Liver (tissue), 8 donors: ENCODE measurements at regions not wholly inside any gene's neighbourhood (a gene's known extent, or its start where the extent isn't known, plus 50 kb on each side); places are given as distances from the start of the nearest gene placed in this dataset.

Experiments used
- DNase-seq: peaks from one replicate; pipeline ENCODE4 v3.0.0-alpha.2; 2017; ENCODE audit warnings: low spot score
- H3K27ac ChIP-seq, 2 donors: one replicate each; pipeline ENCODE4 v1.7.0; 2013; ENCODE audit warnings: inconsistent platforms in 2 of 2, low read length in 2 of 2, control low read depth in 1 of 2, low read depth in 1 of 2, mild to moderate bottlenecking in 1 of 2
- H3K27me3 ChIP-seq, 4 donors: one replicate each; pipeline versions ENCODE4 v1.6.1 to v1.7.0; 2013; ENCODE audit warnings: low read length in 3 of 4, inconsistent platforms in 1 of 4, mild to moderate bottlenecking in 1 of 4, moderate library complexity in 1 of 4; ENCODE audit not compliant: control insufficient read depth in 4 of 4, insufficient read depth in 4 of 4
- H3K36me3 ChIP-seq, 4 donors: one replicate each; pipeline versions ENCODE4 v1.6.1 to v1.7.0; 2013; ENCODE audit warnings: low read length in 3 of 4, mild to moderate bottlenecking in 3 of 4, low read depth in 1 of 4, moderate library complexity in 1 of 4; ENCODE audit not compliant: control insufficient read depth in 4 of 4, insufficient read depth in 3 of 4
- H3K4me1 ChIP-seq, 4 donors: one replicate each; pipeline versions ENCODE4 v1.6.1 to v1.7.0; 2013; ENCODE audit warnings: low read length in 3 of 4, mild to moderate bottlenecking in 3 of 4, moderate library complexity in 1 of 4; ENCODE audit not compliant: control insufficient read depth in 4 of 4, insufficient read depth in 4 of 4
- H3K4me3 ChIP-seq, 3 donors: one replicate each; pipeline versions ENCODE4 v1.6.1 to v1.7.0; 2013; ENCODE audit warnings: low read length in 3 of 3, control low read depth in 1 of 3, low read depth in 1 of 3, mild to moderate bottlenecking in 1 of 3
- H3K9ac ChIP-seq, 2 donors: one replicate each; pipeline ENCODE4 v1.7.0; 2013; ENCODE audit warnings: low read length in 2 of 2, mild to moderate bottlenecking in 2 of 2, moderate library complexity in 2 of 2, control low read depth in 1 of 2, low read depth in 1 of 2
- H3K9me3 ChIP-seq, 4 donors: one replicate each; pipeline versions ENCODE4 v1.6.1 to v1.7.0; 2013; ENCODE audit warnings: low read length in 3 of 4; ENCODE audit not compliant: control insufficient read depth in 4 of 4
- ATF3 ChIP-seq: IDR thresholded peaks from 2 replicates; pipeline ENCODE4 v1.6.1; 2016; ENCODE audit warnings: antibody characterized with exemption
- CTCF ChIP-seq: fragments of 150-350 bp; IDR thresholded peaks from 2 replicates; pipeline ENCODE4 v1.5.1; 2017; ENCODE audit warnings: improper control_type of control experiment, low read depth, low read length; ENCODE audit not compliant: missing input control
- EGR1 ChIP-seq, 2 donors: IDR thresholded peaks; 2 replicates each; pipeline ENCODE4 v1.6.1; 2016 to 2018; ENCODE audit warnings: antibody characterized with exemption in 2 of 2, low read depth in 2 of 2
- FOXA1 ChIP-seq: IDR thresholded peaks from 2 replicates; pipeline ENCODE4 v1.6.1; 2016; ENCODE audit warnings: antibody characterized with exemption
- FOXA2 ChIP-seq: IDR thresholded peaks from 2 replicates; pipeline ENCODE4 v1.6.1; 2016; ENCODE audit warnings: antibody characterized with exemption
- HNF4A ChIP-seq, 2 donors: conservative IDR thresholded peaks; 2 replicates each; pipeline ENCODE4 v1.6.1; 2016; ENCODE audit warnings: antibody characterized with exemption in 2 of 2, mild to moderate bottlenecking in 2 of 2
- HNF4G ChIP-seq: IDR thresholded peaks from 2 replicates; pipeline ENCODE4 v1.6.1; 2016; ENCODE audit warnings: antibody characterized with exemption
- JUND ChIP-seq, 2 donors: IDR thresholded peaks; 2 replicates each; pipeline ENCODE4 v1.6.1; 2016; ENCODE audit warnings: antibody characterized with exemption in 2 of 2
- MAX ChIP-seq: IDR thresholded peaks from 2 replicates; pipeline ENCODE4 v1.6.1; 2016; ENCODE audit warnings: antibody characterized with exemption
- NR2F2 ChIP-seq: IDR thresholded peaks from 2 replicates; pipeline ENCODE4 v1.6.1; 2016; ENCODE audit warnings: antibody characterized with exemption
- REST ChIP-seq: IDR thresholded peaks from 2 replicates; pipeline ENCODE4 v1.6.1; 2016; ENCODE audit warnings: antibody characterized with exemption, mild to moderate bottlenecking
- SP1 ChIP-seq: IDR thresholded peaks from 2 replicates; pipeline ENCODE4 v1.6.1; 2018; ENCODE audit warnings: antibody characterized with exemption, mild to moderate bottlenecking
- TAF1 ChIP-seq: conservative IDR thresholded peaks from 2 replicates; pipeline ENCODE4 v1.6.1; 2016; ENCODE audit warnings: antibody characterized with exemption, mild to moderate bottlenecking
- YY1 ChIP-seq: IDR thresholded peaks from 2 replicates; pipeline ENCODE4 v1.6.1; 2016; ENCODE audit warnings: antibody characterized with exemption, mild to moderate bottlenecking
- ZBTB33 ChIP-seq: IDR thresholded peaks from 2 replicates; pipeline ENCODE4 v1.6.1; 2016; ENCODE audit warnings: antibody characterized with exemption
- WGBS: extraction: QIAGEN DNeasy Blood & Tissue Kit; methylation state at CpG from one replicate; pipeline ENCODE4 v1.1.7; 2013; 5-methylcytosine and 5-hydroxymethylcytosine counted together
- donor health status: healthy.
- donor health status: healthy.
- donor health status: healthy.
- donor health status: healthy.
- donor health status: healthy.

- no peaks in the 10 kb centered on the region for H3K27me3 ChIP-seq
- H3K27ac ChIP-seq: no peak overlapping the region
- 86% methylated on average over 4 of the region's 4 CpGs for WGBS
- H3K36me3 ChIP-seq: no peaks in the 10 kb centered on the region
- no peak for TF ChIP-seq SP1
- no peak for TF ChIP-seq TAF1
- TF ChIP-seq YY1: no peak
- no peak for TF ChIP-seq ZBTB33
- no peak for TF ChIP-seq MAX
- no peak for TF ChIP-seq HNF4G
- TF ChIP-seq ATF3: no peak
- no peak for TF ChIP-seq HNF4A (conservative IDR thresholded peaks at IDR 0.05)
- no peak for TF ChIP-seq REST
- no peak for TF ChIP-seq EGR1 (IDR thresholded peaks at IDR 0.05; ENCODE audit: low read depth in 2 of 2)
- no peak for TF ChIP-seq FOXA1
- no peak for TF ChIP-seq JUND (IDR thresholded peaks at IDR 0.05)
- no peak overlapping the region for H3K9ac ChIP-seq
- no peaks in the 10 kb centered on the region for H3K4me1 ChIP-seq
- no peak overlapping the region for H3K4me3 ChIP-seq
- no peak for DNase-seq
- H3K9me3 ChIP-seq: peaks cover 0 to 2% (median 0%) of the 10 kb centered on the region in 4 donors
Measured at GRCh38 chr16:74216319-74216718, 80.3 kb upstream of the PSMD7 start.

GRCh38 chr16:74215249-74215648 is 81.4 kb upstream of the PSMD7 start:
- Histone ChIP-seq H3K4me1 (no peaks in the 10 kb centered on the region), H3K9me3 (peaks cover 0 to 2% (median 0%) of the 10 kb centered on the region in 4 donors), H3K27me3 (no peaks in the 10 kb centered on the region), H3K27ac (no peak overlapping the region), H3K9ac (no peak overlapping the region), H3K4me3 (no peak overlapping the region), H3K36me3 (no peaks in the 10 kb centered on the region)
- no peak for DNase-seq
- TF ChIP-seq CTCF: no peak
- no peak for TF ChIP-seq HNF4G
- TF ChIP-seq SP1: no peak
- TF ChIP-seq ZBTB33: no peak
- TF ChIP-seq REST: no peak
- TF ChIP-seq JUND (IDR thresholded peaks at IDR 0.05): no peak
- TF ChIP-seq FOXA1: no peak
- no peak for TF ChIP-seq NR2F2
- TF ChIP-seq EGR1 (IDR thresholded peaks at IDR 0.05; ENCODE audit: low read depth in 2 of 2): no peak
- no peak for TF ChIP-seq FOXA2
- WGBS: 92% methylated on average over 6 of the region's 6 CpGs
